NCI-H2227 (cell line): ENCODE measurements at regions not wholly inside any gene's neighbourhood (a gene's known extent, or its start where the extent isn't known, plus 50 kb on each side); places are given as distances from the start of the nearest gene placed in this dataset.

ENCODE experiments used
- DNase-seq: peaks from one replicate; lab custom pipeline; 2025; ENCODE audit not compliant: unreplicated experiment; lab: John Stamatoyannopoulos, UW

DNA sequence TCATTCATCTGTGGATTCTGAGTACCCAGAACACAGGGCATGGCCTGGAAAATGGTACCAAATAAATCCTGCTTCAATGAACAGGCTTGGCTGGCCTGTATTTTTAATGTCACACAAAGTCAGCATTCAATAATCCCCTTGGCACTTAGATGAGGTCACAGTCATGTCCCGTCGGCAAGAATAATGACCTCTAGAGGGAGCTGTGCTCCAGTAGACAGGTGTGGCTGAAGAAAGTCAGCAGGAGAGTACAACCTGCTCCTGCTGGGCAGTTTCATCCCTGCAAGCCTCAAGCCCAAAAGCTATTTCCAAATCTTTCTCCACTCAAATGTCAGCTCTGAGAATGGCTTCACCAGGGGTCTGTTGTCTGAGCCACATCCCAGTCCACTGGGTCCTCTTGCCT, 404.0 kb upstream of the F9 start:
- no peak for DNase-seq

DNA sequence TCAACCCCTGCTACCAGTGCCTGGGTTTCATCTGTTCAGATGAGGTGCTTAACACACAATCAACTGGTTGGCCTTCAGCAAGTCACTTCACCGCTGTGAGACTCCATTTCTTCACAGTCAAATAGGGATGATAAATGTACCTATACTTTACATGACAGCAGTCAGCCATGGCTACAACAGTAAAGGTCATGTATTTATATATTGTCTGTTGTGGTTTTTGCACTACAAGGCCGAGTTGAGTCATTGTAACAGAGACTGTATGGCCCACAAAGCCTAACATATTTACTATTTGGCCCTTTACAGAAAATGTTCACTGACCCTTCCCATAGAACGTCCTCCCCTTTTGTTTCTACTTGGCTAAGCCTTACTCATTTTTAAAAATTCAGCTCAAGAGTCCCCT, 404.6 kb upstream of the F9 start:
- DNase-seq, result no peak

DNA sequence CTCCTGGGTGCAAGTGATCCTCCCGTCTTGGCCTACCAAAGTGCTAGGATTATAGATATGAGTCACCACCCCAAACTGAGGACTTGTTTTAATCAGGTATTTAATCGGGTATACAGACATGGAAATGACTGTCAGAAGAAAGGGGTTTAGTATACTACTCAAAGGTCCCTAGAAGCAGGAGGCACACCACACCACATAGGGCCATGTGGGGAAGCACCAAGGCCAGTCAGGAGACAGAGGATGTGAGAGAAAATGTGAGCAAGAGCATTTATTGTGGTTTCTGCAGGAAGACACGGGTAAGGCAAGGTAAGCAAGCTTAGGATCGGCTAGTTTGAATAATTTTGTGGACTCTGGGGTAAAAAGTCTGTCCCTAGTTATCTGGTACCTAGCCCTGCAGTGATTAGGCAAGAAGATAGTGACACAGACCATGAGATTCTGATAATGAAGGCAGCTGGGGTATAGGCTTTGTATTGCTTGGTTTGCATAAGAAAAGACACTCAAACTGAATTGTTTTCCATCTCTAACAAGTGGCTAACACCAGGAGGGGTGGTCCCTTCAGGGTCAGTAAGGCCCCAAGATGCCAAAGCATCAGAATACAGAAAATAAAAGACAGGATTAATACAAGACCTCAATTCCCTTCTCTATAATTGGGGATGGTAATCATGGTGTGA, 408.8 kb upstream of the F9 start:
- DNase-seq, result no peak

DNA sequence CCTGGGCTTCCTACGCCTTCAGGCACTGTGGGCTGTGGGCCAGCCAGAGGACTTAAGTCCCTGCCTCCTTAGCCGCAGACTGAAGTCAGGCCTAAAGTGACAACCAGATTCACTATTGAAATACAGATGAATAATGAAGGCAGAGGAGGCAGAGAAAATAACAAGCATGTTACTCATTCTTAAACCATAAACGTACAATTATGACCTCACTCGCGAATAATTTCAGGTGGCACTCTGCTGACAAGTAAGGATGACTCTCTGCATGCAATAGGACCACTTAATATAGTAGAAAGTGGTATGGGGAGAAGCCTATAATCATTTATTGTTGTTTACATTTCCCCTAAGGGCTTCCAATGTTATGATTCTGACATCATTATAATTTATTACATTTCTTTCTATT, 409.2 kb upstream of the FGF13 start:
- DNase-seq, result no peak

DNA sequence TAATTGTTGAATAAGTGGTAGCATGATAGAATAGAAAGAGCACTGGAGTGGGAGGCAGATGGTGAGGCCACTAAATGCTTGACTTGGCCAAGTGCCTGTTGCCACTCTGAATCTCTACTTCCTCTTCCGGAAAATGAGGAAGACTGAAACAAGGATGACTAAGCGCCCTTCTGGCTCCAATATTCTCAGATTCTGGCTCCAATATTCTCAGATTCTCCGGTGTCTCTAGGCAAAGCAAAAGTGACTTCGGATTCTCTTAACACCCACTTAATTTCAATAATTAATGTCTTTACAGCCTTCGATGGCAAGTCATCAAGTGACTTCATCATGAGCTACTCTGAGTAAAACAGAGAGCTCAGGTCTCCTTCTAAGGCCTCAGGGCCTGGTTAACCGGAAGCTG, 402.2 kb upstream of the FGF13 start:
- no peak for DNase-seq

DNA sequence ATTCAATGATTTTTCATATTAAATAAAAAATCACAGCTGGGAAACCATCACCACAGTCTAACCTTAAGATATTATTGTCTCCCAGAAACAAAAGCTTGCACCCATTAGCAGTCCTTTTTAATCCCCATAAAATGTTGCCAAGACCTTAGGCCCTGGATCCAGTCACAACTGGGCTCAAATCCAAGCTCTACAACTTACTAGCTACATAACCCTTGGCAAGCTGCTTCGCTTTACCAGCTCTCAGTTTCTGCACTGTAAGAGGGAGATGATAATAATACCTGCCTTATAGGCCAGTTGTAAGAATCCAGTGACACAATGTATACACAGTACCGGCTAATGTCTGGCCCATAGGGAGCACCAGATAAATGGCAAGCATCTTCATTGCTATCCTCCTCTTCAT, 400.9 kb upstream of the FGF13 start:
- no peak for DNase-seq

DNA sequence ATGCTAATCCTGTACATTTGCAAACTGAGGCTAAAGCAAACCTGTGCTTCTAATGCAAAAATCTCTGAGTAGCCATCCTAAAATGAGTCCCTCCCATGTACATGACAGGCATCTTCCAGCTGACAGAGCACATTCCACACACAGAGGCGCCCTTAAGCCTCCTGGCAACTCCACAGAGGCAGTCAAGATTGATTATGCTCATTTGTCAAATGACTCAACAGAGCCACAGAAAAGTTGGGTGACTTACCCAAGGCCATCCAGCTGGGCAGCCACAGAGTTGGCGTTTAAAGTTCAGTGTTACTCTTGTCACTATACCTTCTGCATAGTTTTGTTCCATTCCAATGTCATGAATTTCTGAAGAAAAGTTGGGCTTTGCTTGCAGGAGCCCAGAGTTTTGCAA, 394.6 kb upstream of the FGF13 start:
- DNase-seq, result no peak

DNA sequence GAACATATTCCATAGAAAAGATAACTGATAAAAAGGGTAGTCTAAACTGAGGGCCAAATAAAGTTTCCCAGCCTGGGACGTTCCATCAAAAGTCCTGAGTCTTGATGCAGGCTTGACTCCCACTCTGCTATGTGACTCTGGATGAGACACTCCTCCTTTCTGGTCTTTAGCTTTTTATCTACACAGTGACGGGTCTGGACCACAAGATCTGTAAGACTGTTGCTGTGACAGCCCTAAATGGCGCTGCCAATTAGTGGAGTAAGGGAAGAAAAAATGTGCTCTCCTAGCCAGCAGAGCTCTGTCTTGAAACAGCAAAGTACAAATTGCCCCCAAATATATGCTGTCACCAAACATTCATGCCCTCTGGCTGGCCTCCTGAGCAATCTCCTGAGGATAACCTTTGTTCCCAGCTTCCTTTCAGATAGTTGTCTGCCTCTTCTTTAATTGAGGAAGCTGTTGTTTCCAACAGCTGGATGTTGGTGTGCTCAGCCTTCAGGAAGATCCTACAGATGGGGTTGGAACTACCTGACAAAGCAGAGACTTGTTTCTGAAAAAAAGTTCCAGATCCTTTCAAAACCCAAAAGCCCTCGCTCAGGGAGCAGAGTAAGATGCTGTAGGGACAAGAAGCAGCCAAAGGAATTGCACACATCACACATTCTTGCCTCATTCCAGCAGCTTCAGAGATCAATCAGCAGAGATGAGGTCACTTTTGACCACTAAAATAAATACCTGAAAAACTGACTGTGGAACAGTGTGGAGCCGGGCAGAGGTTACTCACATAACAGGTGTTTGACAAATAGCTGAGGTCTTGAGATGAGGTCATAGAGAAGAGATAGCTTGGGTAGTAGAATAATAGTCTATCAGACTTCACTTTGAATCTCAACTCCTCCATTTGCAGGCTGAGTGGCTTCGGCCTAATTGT, 383.4 kb upstream of the FGF13 start:
- DNase-seq, result no peak

DNA sequence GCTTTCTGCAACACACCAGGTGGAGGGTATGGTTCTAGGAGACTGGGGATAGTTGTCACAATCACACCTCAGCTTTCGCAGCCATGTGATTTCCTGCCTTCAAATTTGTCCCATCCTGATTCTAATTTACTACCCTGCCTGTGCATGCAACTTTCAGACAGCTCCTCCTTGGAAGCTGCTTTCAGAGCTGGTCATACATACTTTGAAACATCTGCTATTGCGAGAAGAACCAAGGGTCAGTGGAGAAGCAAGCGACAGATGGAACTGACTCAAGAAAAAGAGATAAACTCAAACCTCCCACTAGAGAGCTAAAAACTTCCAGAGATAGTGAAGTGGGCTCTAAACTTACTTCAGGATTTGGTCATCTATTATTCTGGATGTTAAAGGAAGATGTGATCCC, 381.7 kb upstream of the FGF13 start:
- no peak for DNase-seq

DNA sequence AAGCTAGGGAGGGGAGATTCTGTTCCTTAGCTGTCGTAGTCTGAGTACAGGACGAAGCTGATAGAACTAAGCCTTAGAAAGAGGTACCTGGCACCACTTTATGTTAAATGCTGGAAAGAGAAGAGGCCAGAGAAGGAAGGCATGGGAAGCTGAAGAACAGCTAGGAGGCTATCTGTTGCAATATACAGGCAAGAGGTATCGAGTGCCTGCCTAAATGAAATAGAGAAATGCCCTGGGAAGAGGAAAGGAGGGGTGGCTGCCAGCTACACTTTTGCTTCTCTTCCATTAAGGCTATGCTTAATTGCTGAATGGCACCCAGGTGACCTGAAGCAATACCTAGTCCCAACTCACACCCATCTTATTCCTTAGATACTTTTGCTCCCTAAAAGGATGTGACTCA, 380.4 kb upstream of the FGF13 start:
- DNase-seq, result no peak

DNA sequence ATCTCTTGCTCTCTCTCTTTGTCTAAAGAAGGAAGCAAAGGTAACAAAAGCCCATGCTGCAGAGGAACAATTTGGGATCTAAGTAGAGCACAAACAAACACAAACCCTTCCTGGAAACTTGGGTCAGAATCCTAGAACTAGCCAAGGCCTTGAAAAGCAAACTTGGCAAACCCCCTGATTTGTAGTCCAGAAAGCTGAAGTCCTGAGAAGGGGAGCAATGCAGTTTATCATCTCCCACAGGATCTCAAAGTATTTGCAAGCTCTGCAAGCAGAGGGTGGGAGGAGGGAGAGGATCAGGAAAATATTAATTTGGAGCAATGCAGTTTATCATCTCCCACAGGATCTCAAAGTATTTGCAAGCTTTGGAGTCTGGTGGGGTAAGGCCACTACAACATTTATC, 379.5 kb upstream of the FGF13 start:
- DNase-seq, result no peak

DNA sequence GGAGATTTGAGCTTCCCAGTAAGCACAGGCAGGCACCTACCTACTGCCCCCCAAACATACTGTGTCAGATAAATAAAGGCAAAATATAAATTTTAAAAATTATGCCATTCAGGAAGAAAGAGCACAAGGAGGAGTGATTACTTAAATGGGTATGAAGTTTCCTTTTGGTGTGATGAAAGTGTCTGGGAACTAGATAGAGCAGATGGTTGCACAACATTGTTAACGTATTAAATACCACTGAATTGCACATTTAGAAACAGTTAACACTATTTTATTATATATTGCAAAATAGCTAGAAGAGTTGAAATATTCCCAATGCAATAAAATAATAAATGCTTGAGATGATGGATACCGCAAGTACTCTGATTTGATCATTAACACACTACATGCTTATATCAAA, 374.7 kb upstream of the FGF13 start:
- no peak for DNase-seq

DNA sequence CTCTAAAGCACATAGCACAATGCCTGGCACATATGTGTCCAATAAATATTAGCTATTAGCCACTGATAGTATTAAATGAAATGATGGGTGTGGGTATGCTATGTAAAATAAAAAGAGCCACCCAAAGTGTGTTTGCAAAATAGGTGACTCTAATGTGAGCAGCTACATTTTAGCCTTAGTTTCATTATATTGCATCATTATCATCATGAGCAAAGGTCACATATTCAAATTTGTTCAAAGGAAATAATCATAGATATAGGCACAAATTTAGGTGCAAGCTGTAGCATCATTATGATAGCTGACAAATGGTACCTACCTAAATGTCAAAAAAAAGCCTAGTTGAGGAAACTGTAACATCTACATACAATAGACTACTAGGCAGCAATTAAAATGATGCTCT, 373.9 kb upstream of the FGF13 start:
- DNase-seq, result no peak

DNA sequence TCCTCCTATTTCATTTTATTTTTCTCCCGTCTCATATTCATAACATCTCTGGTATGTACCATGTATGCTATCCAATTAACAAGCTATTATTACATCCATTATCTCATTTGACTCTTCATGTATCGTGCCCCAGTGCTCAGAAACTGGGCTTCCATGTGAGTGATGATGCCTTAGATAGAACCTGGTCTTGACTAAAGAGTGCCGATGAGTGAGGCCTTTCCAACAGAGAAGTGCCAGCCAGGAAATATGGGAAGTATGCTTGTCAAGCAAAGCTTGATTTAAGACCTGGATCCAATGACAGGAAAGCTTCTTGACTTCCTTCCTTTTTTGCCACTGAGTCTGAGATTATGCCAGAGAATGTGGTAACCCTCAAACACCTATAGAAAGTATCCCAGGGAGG, 371.7 kb upstream of the FGF13 start:
- no peak for DNase-seq

DNA sequence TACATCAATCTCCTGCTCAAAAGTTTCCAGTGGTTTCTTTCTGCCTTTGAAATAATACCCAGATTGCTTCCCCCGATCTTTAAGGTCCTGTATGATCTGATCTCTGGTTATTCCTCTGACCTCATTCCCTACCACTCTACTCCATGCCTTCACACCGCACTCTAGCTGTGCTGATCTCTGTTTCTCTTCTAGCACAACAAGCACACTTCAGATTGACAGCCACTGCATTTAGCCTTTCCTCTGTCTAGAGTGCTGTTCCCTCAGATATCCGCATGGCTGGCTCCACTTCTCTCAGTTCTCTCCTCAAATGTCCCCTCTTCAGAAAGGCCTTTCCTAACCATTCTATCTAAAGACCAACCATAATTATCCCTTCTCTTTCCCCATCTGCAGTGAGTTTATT, 370.4 kb upstream of the FGF13 start:
- DNase-seq, result no peak

DNA sequence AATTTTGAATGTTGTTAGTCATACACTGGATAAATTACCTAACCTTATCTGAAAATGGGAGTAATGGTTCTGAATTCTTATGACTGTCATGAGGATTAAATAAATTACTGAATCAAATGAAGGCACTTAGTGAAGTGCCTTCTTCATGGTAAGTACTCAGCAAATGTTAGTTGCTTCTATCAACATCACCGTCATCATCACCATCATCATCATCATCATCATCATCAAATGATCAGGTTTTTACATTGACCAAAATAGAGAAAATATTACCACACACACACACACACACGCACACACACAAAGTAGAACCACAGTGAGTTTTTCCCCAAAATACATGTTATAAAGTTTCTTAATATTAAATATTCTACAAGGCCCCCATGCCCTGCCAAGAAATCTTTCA, 368.3 kb upstream of the FGF13 start:
- DNase-seq, result no peak

DNA sequence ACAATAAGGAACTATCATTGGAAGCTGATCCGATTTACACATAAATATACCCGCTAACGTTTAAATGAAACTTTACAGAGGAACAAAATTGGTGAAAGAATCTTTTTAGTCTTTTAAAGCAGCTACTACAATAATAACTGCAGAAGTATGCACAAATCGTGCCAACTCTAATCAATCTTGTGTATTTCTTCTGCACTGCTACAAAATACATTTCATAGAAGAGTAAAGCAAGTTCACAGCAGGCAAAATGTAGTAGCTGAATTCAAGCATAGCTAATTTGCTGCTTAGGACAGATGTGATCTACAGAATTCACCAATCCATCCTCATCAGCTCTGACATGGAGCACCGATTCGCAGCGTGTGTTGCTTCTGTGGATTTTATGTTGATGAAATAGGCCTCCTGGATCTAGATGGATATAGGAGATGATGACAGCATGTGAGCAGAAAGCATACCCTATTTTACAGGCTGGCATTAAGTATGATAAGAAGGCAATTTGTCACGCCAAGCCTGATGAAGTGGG, 367.3 kb upstream of the FGF13 start:
- no peak for DNase-seq

DNA sequence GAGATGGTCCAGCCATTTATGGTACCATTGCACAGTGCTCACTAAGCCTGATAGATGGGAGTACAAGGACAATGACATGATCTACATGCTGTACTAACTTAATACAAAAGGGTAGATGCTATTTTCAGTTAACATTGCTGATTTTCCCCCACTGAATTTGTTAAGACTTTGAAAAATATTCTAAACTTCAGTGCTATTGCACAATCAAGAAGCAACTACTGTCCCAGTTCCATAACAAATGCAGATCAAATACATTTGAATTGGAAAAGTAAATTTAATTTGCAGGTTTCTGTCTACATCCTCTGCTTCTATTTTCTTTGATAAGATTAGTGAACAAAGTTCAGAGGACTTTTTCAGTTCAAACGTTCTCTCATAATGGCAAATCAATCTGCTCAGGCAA, 366.8 kb upstream of the FGF13 start:
- no peak for DNase-seq

DNA sequence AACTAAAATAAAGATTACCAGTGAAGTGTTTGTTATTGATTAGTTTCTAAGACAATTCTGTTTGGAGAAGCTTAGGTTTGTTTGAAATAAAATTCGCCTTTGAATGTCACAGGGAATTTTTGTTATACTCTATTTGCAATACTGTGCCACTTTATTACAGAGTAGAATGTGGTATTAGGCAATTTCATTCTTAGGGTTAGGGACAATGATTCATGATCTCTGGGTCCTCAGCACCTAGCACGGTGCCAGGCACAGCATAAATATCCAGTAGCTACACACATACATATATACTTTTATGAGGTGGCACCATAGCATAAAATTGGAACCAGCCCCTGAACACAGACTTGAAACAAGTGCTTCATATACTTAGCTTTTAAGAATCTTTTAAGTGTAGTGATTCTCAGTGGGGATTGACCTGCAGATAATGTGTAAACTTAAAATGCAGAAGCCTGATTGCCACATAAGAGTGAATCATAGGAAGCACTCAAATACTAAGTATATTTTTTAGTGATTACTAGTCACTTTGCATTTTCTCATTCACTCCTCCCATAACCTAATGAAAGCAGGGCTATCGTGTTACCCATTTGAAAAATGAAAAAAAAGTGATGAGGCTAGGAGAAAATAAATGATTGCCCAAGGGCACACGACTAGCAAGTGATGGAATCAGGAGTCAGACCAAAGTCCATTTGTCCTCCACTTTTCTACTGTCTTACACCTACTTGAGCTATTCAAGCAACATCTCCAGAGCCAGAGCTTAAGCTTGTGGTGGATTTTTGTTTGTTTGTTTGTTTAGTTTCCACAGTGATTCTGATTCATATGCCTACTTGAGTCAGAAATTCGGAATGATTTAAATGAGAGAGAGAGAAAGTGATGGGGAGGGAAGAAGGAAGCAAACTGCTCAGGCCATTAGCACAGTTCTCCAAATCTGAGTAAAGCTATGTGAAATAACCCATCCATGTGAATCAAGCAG, 366.0 kb upstream of the FGF13 start:
- DNase-seq, result no peak

DNA sequence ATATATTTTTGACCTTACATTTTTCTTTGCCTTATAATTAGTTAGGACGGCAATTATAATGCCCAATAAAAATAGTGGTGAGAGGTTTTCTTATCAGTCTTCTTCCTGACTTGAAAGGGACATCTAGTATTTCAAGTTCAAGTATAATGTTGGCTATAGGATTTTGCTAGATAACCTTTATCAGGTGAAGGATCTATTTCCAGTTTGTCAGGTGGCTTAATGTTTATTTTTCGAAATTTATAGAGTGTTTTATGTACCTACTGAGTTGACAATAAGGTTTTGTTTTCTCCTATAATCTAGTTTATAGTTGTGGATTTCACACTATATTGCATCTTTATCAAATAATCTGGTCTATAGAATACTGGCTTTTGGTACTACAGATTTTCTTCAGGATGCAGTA, 351.8 kb upstream of the FGF13 start:
- no peak for DNase-seq

DNA sequence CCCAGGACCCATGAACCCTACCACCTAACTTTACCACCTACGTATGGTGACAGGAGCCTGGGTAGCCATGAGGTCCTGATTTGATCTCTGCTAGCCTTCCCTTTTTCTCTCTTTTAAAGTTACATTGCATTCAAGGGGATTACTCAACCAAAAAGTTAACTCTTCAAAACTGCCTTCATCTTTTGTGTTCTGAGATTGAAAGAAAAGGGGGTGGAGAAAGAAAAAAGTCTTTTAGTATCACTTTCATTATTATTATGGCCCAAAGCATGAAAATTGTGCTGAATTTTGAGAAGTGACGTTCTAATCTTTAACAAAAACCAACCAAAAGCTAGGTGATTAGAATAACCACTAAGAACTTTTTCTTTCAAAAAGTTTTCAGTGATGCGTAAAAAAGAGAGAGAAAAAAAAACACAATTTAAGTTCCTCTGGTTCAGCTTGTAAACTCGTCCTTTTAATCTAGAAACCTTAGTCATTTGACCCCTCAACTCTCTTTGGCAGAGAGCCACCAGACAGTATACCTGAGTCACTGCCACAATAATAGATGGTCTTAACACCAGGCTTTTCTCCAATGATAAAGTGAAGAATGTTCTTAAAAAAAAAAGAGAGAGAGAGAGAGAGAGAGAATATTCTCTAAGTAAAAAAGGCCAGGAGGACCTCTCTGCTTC, 347.4 kb upstream of the FGF13 start:
- no peak for DNase-seq
